G401 (cell line): ENCODE measurements at regions not wholly inside any gene's neighbourhood (a gene's known extent, or its start where the extent isn't known, plus 50 kb on each side); places are given as distances from the start of the nearest gene placed in this dataset.
"Not testable (repeated sequence)": the region's sequence is repeated elsewhere in the genome, so short reads cannot be mapped to it uniquely, and the experiment has no call there.

Experiments used
- DNase-seq: peaks from one replicate; pipeline ENCODE4 v3.0.0-alpha.2; 2015; ENCODE audit warnings: low spot score
- in situ Hi-C: cut with HindIII; loops from 2 replicates; pipeline ENCODE4 v1.10.0; 2016; ENCODE audit warnings: low sequenced_read_pairs, mixed read lengths

DNA sequence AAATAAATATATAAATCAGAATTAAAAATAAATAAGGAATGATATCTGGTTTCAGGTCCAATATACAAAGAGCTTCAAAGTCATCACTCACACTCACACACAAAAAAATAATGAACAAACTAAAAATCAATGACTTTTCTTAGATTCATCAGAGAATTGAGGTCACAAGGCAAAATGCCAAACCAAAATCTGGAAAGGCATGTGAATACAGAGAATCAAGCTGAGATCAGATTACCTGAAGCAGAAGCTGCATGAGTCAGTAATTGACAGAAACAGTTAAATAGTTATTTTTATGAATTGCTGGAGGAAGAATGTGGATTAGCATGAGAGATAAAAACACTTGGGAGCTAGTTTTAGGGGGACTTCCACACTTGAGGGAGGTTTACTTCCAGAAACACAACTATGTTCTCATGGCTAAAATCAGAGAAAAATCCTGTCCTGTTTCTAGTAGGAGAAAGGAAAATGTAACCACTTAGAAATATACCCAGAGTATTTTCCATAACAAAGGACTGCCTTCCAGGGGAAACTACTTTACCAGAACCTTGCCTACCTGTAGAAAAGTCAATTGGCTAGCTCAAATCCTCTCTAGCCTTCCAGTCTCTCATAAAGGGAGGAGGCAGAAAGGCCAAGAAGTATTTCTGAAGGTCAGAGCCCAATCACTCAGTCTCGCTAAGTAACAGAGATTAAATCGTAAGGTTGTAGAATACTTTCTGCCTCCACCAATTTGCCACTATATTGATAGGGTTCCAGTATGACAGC is 536.6 kb upstream of the NR5A2 start:
- in situ Hi-C loops: no loop called here
- peak; percentile 62 for DNase-seq

DNA sequence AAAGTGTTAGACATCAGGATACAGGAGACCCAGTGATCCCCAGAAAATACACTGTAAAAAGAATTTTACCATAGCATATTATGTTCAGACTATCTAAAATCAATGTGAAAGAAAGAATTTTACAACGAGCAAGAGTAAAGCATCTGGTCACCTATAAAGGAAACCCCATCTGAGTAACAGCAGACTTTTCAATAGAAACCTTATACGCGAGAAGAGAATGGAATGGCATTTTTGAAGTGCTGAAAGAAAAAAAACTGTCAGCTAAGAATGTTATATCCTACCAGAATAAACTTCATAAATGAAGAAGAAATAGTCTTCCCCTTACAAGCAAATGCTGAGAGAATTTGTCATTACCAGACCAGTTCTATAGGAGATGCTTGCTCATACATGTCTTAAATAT is 532.1 kb upstream of the NR5A2 start:
- DNase-seq: no peak
- in situ Hi-C loops: no loop called here

DNA sequence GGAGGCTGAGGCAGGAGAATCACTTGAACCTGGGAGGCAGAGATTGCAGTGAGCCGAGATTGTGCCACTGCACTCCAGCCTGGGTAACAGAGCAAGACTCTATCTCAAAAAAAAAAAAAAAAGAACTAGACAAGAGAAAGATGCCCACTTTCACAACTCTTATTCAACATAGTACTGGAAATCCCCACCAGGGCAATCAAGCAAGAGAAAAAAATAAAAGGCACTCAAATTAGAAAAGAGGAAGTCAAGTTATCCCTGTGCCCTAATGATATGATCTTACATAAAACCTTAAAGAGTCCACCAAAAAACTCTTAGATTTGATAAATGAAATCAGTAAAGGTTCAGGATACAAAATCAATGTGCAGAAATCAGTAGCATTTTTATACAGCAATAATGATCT is 528.7 kb upstream of the NR5A2 start:
- DNase-seq, in situ Hi-C loops: not testable (repeated sequence)

DNA sequence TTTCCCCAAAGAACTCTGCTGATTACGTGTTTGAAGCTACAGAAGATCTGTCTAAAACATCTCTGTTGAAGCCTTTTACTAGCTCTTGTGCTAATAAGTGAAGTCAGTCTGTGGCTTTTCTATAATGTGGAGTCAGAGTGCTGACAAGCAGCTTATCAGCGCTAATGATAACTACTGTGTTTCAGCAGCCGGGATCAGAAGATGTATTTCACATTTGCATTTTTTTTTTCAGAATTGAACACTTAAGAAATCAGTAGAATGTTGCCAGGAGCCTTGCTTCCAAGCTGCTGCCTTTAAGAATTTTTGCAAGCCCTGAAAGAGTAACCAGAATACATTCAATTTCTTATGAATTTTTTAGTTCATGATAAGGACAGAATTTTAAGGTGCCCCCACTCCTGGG is 519.4 kb upstream of the NR5A2 start:
- in situ Hi-C loops: no loop called here

DNA sequence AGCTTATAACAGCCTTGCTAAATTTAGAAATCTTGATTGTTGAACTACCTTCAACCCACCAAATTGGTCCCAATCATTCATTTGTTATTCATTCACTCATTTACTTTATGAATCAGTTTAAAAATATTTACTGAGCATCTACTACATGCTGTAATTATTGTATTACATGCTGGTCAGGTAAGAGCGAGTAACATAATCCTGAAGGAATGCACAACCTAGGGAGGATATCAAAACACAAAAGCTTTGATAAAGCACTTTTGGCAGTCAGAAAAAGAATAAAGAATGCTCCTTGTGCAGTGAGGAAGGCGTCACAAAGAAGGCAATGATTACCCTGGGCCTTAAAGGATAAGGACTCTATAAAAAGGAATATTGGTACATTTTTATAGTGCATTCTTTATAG is 518.9 kb upstream of the NR5A2 start:
- in situ Hi-C loops: no loop called here
- DNase-seq: no peak

More for the DNA sequence above, 519.4 kb upstream of the NR5A2 start:
- no peak for DNase-seq

DNA sequence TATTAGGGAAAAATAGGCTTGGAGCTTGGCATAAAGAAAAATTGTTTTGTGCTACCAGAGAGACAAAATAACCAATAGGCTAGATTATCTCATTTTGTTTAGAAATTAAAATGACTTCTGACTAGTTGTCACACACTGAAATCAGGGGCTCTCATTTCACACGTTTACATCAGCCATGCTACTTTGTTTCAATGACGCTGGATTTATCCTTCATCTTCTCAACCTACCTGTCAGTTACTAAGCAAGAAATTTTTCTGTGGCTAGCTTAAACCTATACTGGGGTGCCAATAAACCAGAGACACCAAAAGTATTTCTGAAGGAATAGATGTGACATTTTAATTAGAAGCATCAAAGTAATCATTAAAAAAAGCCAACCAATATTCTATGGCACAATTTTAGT is 518.1 kb upstream of the NR5A2 start:
- in situ Hi-C loops: no loop called here
- no peak for DNase-seq

DNA sequence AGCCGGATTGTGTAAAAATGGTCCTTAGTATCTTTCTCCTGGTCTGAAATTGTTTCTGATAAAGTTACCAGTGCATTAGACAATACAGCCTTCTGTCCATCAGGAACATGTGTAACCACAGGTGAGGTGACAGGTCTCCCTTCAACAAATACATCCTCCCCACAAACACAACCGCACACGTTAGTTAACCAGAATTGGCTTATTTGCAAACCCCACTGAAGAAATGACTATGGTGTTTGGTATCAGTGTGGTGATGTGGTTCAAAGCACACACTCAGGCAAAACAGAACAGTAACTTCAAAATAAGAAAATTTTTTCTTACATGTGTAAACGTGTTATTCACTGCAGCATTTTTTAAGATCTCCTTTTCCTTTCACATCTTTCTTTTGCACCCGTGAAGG is 517.2 kb upstream of the NR5A2 start:
- DNase-seq: no peak
- in situ Hi-C loops: no loop called here

DNA sequence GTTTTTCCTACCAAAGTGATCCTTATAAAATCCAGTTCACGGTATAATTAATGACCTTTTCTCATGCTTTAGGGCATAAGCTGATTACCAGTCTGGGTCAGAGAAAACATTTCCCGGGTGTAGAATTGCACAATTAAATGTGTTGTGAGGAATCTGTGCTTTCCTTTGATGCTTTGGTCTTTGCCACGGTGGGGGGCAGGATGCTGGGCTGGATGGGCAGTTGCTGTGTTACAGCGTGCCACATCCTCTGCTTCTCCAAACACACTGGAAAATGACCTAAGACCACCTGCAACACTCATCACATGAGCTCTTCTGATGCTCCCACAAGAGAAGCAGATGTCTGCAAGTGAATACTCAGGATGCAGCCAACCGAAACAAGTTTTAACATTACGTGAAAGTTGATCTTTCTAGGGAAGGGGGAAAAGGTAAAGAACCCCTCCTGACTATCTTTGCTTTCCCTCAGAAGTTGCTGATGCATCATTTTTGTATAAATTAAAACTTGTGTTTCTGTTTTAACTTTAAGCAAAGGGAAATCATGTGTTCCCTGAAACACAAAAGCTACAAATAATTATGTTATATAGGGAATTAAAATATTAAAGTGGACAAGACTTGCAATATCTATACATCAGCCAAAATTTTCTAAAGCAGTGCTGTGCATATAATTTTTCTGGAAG is 515.3 kb upstream of the NR5A2 start:
- in situ Hi-C loops: no loop called here
- DNase-seq: no peak

DNA sequence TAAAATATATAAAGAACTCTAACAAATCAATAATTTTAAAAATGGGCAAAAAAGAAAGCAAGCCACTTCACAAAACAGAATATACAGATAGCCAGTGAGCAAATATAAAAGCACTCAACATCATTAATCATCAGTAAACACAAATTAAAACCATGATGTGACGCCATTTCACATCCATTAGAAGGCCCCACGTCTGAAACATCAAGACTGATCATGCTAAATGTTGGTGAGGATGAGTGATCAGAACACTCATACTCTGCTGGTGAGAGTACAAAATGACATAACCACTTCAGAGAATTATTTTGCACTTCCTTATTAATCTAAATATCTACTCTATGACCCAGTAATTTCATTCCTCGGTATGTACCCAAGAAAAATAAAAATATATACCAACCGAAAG is 512.2 kb upstream of the NR5A2 start:
- in situ Hi-C loops: no loop called here
- DNase-seq: no peak

DNA sequence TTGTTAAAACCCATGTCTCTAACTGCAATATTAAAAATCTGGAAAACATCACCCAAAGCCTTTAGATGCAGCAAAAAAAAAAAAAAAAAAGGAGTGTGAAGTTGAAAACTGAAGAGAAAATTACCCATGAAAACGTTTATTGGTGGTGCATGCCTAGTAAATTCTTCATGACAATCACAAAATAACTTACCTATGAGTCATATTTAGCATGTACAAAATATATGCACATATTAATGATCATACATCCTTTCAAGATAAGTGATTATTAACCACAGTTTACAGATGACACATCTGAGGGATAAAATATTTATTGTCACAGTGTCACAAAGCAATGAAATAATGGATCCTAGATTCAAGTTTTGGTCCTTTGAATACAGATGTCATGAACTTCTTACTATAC is 505.2 kb upstream of the NR5A2 start:
- DNase-seq: no peak
- in situ Hi-C loops: no loop called here

DNA sequence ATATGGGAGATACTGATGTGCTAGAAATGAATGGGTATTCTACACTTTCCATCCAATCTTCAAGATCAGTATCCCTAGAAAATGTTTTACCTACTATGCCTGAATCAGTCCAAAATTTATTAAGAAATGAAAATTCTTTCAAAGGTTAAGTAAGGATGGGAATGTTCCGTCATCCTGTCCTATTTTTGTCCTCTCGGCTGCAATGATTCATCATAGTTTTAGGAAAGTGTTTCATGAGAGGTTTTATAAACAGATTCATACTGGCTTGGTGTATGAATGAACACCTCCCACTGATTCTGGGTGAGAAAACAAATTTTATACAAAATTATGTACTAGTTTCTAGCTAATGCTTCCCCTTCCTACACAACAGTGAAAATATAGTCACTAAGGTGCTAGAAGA is 504.6 kb upstream of the NR5A2 start:
- no peak for DNase-seq
- in situ Hi-C loops: no loop called here

DNA sequence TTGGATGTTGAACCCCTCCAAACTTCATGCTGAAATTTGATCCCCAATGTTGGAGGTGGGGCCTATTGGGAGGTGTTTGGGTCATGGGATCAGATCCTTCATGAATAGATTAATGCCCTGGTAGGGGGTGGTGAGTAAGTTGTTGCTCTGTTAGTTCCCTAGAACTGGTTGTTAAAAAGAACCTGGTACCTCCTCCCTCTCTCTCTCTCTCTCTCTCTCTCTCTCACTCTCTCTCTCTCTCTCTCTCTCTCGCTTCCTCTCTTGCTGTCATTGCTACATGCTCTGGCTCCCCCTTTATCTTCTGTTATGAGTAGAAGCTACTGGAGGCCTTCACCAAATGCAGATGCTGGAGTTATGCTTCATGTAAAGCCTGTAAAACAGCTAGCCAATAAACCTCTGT is 498.2 kb upstream of the NR5A2 start:
- in situ Hi-C loops: no loop called here
- DNase-seq: no peak

DNA sequence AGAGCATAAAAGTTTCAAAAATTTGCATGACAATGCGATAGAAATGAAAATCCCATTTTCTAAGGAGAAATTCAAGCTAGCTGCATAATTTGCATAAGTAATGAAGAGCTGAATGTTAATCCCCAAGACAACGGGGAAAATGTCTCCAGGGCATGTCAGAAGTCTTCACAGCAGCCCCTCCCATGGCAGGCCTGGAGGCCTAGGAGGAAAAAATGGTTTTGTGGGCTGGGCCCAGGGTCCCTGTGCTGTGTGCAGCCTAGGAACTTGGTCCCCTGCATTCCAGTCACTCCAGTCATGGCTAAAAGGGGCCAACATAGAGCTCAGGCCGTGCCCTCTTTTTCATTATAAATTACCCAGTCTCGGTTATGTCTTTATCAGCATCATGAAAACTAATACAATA is 494.1 kb upstream of the NR5A2 start:
- DNase-seq, in situ Hi-C loops: not testable (repeated sequence)

DNA sequence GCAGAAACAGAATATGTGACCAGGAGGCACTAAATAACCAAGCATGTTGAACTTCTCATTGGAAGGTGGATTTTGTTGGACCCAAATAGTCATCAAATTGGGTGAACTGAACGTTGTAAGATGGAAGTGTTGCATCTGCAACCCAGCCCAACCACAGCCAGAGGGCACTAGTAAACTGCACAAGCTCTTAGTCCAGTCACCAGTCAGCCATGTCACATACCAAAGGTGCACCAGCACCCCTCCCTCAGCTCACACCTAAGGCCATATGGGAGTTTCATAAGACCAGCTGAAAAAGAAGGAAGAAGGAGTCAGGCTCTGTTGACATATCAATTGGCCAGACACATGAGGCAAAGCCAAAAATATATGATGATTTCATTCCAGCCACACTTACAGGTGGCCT is 481.7 kb upstream of the NR5A2 start:
- in situ Hi-C loops: no loop called here
- DNase-seq: no peak

DNA sequence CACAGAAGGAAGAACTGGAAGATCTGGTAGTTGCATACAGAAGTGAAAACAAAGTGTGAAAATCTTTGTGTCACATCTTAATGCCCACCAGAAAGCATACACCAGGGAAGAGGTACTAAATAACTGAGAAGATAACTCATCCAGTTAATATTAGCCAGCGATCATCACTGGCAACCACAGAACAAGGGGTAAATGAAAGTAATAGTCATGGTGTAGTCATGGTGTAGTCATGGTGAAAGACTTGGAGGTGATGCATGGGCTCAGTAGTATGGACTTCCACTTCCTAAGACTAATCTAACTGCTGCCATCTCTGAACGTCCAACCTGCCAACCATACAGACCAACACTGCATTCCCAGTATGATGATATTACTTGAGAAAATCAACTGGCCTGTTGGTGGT is 481.2 kb upstream of the NR5A2 start:
- in situ Hi-C loops: no loop called here
- no peak for DNase-seq

DNA sequence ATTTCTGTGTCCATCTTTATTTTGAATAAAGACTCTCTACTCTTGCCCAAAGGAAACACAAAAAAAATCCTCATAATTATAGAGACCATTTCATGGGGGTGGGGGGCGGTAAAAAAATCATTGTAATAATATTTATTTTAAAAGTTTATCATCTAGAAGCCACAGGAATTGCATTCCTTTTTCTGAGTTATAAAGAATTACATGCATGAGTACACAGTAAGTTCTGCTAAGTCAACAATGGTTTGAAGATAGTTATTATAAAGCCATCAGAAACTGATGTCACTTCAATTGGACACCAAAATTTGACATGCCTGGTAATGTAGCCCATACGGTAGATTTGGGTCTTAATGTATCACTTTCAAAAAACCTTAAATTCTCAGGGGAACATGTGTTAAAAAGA is 478.1 kb upstream of the NR5A2 start:
- in situ Hi-C loops: no loop called here
- no peak for DNase-seq

DNA sequence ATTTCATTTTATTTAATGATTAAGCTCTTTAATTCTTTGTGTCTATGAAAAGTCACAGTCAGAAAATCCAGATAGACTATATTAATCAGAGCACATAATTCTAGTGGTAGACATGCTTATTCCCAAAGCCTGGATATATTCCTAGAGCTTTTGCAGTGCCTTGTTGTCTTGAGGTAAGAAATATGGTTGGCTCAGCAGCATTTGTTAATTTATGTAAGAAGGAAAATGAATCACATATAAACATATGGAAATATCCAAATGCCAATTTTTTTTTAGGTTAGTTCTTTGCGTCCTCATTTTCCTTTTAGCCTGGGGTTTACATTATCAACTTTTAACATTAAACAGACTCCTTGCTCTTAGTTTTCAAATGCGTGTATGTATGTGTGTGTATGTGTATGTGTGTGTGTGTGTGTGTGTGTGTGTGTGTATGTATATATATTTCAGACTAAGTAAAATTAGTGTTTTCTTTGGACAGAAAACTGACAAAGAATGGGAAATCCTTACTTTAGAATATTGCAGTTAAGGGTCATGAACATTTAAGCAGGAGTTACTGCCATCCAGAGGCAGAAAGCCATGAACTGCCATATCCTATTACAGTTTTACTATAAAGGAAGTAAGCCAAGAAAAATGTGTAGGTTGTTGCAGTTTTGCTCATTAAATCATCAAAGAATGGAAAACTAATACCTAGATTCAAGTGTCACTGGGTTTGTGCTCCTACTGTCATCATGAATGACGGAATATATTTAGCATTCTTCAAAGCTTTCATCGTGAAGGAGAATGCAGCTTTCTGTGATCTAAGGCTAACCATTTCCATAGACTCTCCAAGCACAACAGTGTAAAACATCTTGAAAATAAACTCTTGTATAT is 477.1 kb upstream of the NR5A2 start:
- in situ Hi-C loops: no loop called here
- DNase-seq: peak; percentile 47

DNA sequence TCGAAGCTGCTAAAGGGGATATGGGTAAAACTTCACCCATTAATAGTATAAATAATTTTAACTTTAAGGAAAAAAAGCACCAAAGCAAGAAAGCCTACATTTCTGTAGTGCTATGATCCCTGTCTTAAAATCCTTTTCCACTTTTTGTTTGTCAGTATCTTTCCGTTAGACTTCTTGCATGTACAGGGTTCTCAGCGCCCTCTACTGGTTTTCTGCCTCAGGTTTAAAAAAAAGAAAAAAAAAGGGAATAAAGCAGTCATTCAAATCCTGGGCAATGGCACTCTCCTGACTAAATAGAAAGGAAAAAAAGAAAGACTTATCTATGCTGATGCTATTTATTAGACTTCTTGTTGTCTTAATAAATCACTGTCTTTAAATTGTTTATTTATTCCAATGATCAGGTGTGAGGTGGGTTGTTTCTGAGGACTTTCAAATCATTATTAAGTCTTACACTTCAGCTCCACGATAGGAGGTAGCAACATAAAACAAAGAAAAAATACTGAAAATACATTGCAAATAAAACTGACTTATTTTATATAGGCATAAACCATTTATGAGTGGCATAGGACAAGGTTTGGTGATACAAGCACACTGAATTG is 475.4 kb upstream of the NR5A2 start:
- in situ Hi-C loops: no loop called here
- peak; percentile 77 for DNase-seq

DNA sequence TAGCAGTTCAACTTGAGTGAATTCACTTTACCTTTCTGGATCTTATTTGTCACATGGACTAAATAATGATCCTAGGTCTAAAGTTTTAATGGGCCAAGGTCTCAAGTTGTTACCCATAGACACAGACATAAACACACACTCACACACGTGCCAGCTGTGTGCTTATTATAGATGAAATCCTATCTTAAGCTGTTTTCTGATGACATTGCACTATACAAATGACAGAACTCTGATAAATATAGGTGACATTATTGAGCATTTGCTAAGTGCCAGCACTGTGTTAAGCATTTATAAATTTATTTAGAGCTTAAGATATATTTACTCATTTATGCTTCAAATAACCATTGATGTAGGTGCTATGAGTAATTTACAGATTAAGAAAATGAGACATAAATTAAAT is 474.4 kb upstream of the NR5A2 start:
- in situ Hi-C loops: no loop called here
- no peak for DNase-seq

DNA sequence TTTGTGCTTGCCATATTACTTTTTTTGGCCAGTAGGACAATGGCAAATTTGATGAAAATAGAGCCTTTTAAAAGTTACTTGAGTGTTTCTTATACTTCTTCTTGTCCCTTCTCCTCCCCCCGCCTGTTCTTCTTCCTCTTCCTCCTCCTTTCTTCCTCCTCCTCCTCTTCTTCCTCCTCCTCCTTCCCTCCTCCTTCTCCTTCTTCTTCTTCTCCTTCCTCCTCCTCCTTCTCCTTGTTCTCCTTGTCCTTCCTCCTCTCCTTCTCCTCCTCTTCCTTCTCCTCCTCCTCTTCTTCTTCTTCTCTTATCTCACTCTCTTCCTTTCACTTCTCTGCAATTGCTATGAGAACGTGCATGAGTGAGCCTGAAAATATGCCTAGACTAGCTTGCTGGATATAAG is 466.2 kb upstream of the NR5A2 start:
- no peak for DNase-seq
- in situ Hi-C loops: no loop called here
